ENCODE measurements at regions not wholly inside any gene's neighbourhood (a gene's known extent, or its start where the extent isn't known, plus 50 kb on each side); places are given as distances from the start of the nearest gene placed in this dataset.
"Not testable (repeated sequence)": the region's sequence is repeated elsewhere in the genome, so short reads cannot be mapped to it uniquely, and the experiment has no call there.

DNA sequence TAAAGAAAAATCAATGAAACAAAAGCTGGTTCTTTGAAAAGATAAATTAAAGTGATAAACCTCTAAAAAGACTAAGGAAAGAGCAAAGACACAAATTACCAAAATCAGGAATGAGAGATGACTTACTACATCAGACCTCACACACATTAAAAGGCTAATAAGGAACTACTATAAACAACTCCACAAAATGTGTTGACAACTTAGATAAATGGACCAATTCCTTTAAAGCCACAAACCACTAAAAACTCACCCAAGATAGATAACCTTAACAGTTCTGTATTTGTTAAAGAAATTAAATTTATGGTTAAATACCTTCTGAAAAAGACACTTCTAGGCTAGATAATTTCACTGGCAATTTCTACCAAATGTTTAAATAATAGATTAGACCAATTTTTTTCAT lies 170.4 kb downstream of the SMAD6 start:
- Histone ChIP-seq H3K9me3 (ENCODE audit: control insufficient read depth, low read length) (no peaks in the 10 kb centered on the region), H3K4me2 (ENCODE audit: low read length) (no peak overlapping the region), H3K4me3 (ENCODE audit: low read depth, low read length) (no peak overlapping the region), H3K36me3 (ENCODE audit: control insufficient read depth, insufficient read depth, low read length) (no peaks in the 10 kb centered on the region), H3K9ac (no peak overlapping the region), H2AFZ (no peak overlapping the region), H3K4me1 (no peaks in the 10 kb centered on the region), H3K79me2 (no peaks in the 10 kb centered on the region), H3K27me3 (ENCODE audit: control insufficient read depth, insufficient read depth, low read length) (no peaks in the 10 kb centered on the region), H3K27ac (no peak overlapping the region)
- TF ChIP-seq, protein P1, sequence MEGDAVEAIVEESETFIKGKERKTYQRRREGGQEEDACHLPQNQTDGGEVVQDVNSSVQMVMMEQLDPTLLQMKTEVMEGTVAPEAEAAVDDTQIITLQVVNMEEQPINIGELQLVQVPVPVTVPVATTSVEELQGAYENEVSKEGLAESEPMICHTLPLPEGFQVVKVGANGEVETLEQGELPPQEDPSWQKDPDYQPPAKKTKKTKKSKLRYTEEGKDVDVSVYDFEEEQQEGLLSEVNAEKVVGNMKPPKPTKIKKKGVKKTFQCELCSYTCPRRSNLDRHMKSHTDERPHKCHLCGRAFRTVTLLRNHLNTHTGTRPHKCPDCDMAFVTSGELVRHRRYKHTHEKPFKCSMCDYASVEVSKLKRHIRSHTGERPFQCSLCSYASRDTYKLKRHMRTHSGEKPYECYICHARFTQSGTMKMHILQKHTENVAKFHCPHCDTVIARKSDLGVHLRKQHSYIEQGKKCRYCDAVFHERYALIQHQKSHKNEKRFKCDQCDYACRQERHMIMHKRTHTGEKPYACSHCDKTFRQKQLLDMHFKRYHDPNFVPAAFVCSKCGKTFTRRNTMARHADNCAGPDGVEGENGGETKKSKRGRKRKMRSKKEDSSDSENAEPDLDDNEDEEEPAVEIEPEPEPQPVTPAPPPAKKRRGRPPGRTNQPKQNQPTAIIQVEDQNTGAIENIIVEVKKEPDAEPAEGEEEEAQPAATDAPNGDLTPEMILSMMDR (IDR thresholded peaks at IDR 0.05): no peak

DNA sequence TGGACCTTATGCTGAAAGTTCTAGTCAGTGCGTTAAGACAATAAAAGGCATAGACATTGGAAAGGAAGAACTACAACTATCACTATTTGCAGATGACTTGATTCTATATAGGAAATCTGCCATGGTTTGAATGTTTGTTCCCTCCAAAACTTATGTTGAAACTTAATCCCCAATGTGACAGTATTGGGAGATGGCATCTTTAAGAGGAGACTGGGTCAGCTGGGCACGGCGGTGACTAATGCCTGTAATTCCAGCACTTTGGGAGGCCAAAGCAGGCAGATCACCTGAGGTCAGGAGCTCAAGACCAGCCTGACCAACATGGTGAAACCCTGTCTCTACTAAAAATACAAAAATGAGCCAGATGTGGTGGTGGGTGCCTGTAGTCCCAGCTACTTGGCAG lies 171.3 kb downstream of the SMAD6 start:
- not testable (repeated sequence) for H3K4me1 ChIP-seq; H3K4me3 ChIP-seq (ENCODE audit: low read depth, low read length); H3K79me2 ChIP-seq; H3K36me3 ChIP-seq (ENCODE audit: control insufficient read depth, insufficient read depth, low read length); H2AFZ ChIP-seq; H3K9ac ChIP-seq; H3K4me2 ChIP-seq (ENCODE audit: low read length); H3K27me3 ChIP-seq (ENCODE audit: control insufficient read depth, insufficient read depth, low read length); H3K27ac ChIP-seq; H3K9me3 ChIP-seq (ENCODE audit: control insufficient read depth, low read length)

DNA sequence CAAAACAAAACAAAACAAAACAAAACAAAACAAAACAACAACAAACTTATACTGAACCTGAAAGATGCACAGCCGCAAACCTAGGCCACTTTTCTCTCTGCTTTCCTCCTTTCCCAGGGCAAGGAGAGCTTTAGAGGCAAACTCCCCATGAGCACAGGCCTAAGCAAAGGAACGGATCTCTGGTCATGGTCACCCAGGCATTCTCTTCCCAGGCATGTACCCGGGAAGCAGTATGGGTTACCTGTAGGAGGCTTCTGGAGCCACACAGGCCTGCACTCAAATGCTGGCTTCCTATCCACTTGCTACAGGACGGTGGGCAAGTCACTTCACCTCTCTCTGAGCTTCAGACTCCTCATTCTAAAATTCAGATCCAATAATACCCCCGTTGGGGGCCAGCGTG lies 171.8 kb downstream of the SMAD6 start:
- H3K27ac ChIP-seq: no peak overlapping the region
- TF ChIP-seq, protein P1 (IDR thresholded peaks at IDR 0.05): no peak
- H3K79me2 ChIP-seq: no peaks in the 10 kb centered on the region
- no peak overlapping the region for H3K4me2 ChIP-seq (ENCODE audit: low read length)
- peaks cover 4% of the 10 kb centered on the region for H3K4me1 ChIP-seq
- no peaks in the 10 kb centered on the region for H3K27me3 ChIP-seq (ENCODE audit: control insufficient read depth, insufficient read depth, low read length)
- no peak overlapping the region for H3K9ac ChIP-seq
- no peaks in the 10 kb centered on the region for H3K36me3 ChIP-seq (ENCODE audit: control insufficient read depth, insufficient read depth, low read length)
- no peak overlapping the region for H3K4me3 ChIP-seq (ENCODE audit: low read depth, low read length)
- H2AFZ ChIP-seq: no peak overlapping the region
- no peaks in the 10 kb centered on the region for H3K9me3 ChIP-seq (ENCODE audit: control insufficient read depth, low read length)

DNA sequence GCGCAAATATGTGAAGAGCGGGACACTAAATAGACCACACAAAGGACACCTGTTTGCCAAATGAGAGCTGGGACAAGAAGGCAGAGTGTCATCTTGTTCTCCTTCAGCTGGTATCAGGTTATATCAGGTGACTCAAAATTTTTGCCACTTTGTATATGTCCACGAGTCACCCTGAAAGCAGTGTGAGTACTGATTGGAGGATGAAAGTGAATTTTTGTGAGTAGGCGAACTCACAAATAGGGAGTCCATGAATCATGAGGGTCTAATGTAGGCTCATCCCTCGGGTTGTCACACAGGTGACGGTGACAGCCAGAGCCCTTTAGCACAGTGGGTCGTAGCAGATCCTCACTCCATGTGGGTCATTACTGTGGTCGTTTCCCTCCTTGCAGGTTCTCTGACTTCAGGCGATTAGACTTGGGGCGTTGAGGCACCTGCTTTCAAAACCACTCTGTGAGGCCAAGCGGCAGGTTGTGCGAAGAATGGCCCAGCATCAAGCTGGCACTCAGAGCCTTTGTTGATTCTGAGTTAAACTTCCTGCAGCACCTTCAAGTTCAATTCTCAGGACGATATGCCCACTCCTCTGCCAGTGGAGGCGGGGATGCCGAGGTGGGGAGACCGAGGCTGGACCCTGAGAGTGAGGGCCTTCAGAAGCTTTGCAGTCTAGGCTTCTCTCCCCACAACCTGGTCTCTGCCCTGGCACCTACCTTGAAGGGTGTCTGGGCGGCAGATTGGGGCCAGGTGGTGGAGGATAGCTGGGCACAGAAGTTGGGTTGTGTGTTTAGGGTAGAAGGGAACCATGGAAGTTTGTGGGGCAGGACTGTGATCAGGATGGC lies 173.8 kb downstream of the SMAD6 start:
- Histone ChIP-seq H3K27ac (no peak overlapping the region), H2AFZ (no peak overlapping the region), H3K4me2 (ENCODE audit: low read length) (no peak overlapping the region), H3K27me3 (ENCODE audit: control insufficient read depth, insufficient read depth, low read length) (no peaks in the 10 kb centered on the region), H3K9ac (no peak overlapping the region), H3K79me2 (no peaks in the 10 kb centered on the region), H3K9me3 (ENCODE audit: control insufficient read depth, low read length) (no peaks in the 10 kb centered on the region), H3K36me3 (ENCODE audit: control insufficient read depth, insufficient read depth, low read length) (no peaks in the 10 kb centered on the region), H3K4me3 (ENCODE audit: low read depth, low read length) (no peak overlapping the region), H3K4me1 (peaks cover 12% of the 10 kb centered on the region)
- TF ChIP-seq, protein P1 (IDR thresholded peaks at IDR 0.05): no peak

DNA sequence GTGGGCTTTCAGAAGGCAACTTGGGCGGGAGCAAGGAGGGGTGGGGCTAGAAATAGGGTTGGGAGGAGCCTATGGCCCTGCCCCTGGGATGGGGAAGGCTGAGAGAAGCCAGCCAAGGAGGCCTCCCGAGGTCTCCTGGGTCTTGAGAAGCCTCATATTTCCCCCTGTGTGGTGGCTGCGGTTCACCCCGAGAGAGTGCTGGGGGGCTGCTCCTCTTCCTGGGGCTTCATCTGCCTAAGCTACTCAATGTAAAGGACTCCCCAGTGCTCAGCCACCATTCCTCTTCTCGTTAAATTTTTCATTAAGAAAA lies 174.3 kb downstream of the SMAD6 start:
- H2AFZ ChIP-seq: no peak overlapping the region
- H3K4me1 ChIP-seq: peaks cover 12% of the 10 kb centered on the region
- H3K4me3 ChIP-seq (ENCODE audit: low read depth, low read length): no peak overlapping the region
- no peak overlapping the region for H3K4me2 ChIP-seq (ENCODE audit: low read length)
- no peaks in the 10 kb centered on the region for H3K79me2 ChIP-seq
- no peaks in the 10 kb centered on the region for H3K27me3 ChIP-seq (ENCODE audit: control insufficient read depth, insufficient read depth, low read length)
- no peaks in the 10 kb centered on the region for H3K36me3 ChIP-seq (ENCODE audit: control insufficient read depth, insufficient read depth, low read length)
- no peak overlapping the region for H3K9ac ChIP-seq
- no peak overlapping the region for H3K27ac ChIP-seq
- no peaks in the 10 kb centered on the region for H3K9me3 ChIP-seq (ENCODE audit: control insufficient read depth, low read length)
- TF ChIP-seq, protein P1 (IDR thresholded peaks at IDR 0.05): no peak
